Nucleus accumbens (tissue), 56 donors: ENCODE measurements at regions not wholly inside any gene's neighbourhood (a gene's known extent, or its start where the extent isn't known, plus 50 kb on each side); places are given as distances from the start of the nearest gene placed in this dataset.
"Not testable (repeated sequence)": the region's sequence is repeated elsewhere in the genome, so short reads cannot be mapped to it uniquely, and the experiment has no call there.

ENCODE experiments used
- DNase-seq, 56 donors: peaks; one replicate each; lab custom pipeline; 2025; lab: John Stamatoyannopoulos, UW

DNA sequence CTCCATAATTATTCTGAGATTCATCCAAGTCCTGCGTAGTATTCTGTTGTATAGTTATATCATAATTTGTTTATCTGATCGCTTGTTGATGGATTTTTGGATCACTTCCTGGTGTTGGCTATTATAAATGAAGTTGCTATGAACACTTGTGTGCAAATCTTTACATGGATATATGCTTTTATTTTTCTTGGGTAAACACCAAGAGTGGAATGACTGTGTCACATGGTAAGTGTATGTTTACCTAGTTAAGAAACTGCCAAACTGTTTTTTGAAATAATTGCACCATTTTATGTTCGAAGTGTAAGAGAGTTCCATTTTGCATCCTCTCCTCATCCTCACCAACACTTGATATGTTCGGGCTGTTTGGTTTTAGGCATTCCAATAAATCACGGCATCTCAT is 360.4 kb upstream of the FRG2C start:
- DNase-seq: no peak

DNA sequence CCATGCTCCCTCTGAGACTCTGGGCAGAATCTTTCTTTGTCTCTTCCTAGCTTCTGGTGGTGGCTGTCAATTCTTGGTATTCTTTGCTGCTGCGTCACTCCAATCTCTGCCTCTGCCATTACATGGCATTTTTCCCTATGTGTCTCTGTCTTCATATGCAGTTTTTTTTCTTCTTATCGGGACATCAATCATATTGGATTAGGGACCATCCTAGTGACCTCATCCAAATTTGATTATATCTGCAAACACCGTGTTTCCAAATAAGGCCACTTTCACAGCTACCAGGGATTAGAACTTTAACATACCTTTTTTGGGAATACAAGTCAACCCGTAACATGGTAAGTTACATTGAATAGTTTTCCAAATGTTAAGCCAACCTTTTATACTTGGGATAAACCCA is 358.2 kb upstream of the FRG2C start:
- no peak for DNase-seq

DNA sequence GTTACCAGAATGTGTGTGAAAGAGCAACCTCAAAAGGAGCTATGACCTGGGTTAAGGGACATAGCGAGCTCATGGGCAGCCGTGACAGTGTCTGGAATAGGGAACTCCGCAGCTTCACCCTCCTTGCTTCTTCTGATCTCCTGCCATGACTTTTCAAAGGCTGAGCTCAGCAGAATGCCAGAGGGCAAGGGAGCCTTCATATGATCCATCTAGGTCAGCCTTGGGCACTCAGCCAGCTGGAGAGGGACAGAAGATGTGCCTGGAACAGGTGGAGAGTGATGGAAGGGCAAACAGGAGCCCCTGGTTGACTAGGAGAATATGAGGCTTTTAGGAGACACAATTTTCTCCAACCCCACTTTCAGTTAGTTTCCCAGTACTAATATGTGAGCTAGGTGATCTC is 352.8 kb upstream of the FRG2C start:
- DNase-seq: not testable (repeated sequence)

DNA sequence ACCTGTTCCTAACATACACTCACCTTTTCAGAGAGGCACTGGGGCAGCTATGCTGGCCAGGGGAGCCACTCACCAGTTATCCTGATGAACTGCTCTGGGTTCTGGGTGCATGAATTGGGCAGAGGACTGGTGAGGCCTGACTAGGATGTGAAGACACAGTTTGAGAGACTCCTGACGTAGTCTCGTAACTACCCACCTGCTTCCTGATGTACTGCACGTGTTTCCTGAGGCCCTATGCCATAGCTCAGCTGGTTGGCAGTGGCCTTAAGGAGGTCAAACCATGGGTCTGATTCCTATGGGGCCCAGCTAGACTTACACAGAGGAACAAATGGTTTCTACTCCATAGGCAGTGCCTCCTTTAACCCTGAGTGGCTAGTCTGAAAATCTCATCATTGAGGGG is 351.7 kb upstream of the FRG2C start:
- DNase-seq: not testable (repeated sequence)

DNA sequence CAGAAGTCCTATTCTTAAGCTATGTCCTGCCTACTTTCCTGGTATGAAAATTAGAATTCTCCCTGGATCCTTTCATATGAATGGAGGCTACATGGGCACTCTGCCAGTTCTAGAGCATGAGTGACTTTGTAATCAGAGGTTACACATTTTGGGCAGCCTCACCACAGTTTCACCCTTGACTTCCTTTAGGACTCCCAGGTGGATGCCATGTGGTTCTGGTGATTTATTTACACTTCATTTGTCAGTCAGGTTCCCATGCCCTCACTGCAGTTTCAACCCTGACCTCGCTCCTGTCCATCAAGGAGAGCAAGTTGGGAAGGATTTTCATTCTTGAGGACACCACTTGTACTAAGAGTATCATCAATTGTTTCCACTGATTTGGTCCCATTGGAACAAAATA is 344.4 kb upstream of the FRG2C start:
- DNase-seq: not testable (repeated sequence)

DNA sequence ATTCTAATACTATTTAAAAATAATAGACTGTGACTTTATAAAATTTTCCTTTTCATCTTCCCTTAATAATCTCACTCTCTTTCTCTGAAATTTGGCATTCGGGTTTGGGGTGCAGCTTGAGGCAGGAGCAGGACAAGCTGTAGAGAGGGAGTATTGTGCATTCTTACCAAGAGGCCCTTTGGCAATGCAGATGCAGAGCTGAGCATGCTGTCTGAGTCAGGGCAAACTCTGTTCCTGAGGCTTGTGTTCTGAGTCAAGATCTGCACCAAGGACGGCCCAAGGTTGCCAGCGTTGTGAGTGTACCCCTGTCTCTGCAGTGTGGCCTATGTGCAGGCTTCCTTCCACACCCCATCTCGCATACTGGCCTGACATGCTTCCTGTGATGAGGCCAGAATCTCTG is 343.8 kb upstream of the FRG2C start:
- DNase-seq: no peak

DNA sequence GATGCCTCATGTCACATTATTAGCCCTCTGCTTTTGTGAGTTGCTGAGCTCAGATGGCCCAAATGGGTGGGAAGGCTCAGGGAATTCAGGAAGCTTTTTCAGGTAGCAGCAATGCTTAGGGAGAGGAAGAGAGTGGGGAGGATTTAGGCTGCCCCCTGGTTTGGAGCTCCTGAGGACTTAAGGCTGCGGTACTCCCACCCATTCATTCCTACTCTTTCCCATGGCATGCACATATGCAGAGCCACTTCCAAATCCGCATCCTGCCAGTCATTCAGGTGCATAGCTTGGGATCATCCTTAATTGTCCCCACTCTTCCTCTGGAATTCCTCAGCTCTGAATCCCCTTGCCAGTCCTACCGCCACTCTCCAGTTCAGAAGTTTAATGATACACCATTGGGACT is 343.1 kb upstream of the FRG2C start:
- no peak for DNase-seq

DNA sequence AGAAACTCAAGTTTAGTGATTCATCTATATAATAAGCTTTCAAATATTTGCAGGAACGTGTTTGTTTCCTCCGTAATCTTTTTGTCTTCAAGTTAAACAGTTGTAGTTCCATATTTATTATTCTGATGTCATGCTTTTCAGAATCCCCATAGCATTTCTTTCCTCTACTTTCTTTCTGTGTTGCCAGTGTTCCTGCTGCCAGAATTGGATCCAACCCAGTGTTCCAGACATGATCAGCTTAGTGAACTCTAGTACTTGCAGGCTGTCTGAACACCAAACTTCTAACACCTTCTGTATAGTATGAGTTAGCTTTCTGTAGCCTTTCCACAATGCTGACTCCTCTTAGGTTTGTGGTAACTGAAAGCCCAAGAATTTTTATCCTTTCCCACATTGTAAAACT is 340.2 kb upstream of the FRG2C start:
- not testable (repeated sequence) for DNase-seq

DNA sequence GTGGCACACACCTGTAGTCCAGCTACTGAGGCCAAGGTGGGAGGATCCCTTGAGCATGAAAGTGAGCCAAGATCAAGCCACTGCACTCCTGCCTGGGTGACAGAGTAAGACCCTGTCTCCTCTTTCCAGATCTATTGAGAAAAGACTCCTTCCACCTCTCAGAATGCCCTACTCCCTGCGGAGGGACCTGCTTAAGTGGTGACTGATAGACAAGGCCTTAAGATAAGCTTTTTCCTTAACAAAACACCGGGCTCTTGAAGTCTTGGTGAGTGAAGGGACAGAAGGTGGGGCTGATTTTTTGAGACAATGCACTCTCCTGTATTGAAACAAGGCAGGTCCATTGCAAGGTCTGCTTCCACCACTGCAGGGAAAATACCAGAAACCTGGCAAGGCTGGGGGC is 338.4 kb upstream of the FRG2C start:
- no peak for DNase-seq

DNA sequence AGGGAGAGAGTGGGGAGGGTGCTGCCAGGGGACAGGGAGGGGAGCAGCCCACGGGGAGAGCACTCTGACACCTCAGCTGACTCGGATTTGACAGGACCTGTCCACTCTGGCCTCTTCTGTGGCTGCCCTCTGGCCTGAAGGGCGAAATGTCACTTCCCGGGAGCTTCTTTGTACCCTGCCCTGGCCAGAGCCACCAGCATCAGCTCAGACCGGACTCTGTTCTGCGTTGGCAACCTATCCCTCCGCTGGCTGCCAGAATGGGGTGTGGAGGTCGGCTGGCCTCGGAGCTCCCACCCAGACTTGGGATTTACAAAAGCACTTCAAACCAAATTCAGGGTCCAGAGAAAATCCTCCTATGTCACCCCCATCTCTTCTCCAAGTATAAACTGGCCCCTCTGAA is 336.7 kb upstream of the FRG2C start:
- no peak for DNase-seq

DNA sequence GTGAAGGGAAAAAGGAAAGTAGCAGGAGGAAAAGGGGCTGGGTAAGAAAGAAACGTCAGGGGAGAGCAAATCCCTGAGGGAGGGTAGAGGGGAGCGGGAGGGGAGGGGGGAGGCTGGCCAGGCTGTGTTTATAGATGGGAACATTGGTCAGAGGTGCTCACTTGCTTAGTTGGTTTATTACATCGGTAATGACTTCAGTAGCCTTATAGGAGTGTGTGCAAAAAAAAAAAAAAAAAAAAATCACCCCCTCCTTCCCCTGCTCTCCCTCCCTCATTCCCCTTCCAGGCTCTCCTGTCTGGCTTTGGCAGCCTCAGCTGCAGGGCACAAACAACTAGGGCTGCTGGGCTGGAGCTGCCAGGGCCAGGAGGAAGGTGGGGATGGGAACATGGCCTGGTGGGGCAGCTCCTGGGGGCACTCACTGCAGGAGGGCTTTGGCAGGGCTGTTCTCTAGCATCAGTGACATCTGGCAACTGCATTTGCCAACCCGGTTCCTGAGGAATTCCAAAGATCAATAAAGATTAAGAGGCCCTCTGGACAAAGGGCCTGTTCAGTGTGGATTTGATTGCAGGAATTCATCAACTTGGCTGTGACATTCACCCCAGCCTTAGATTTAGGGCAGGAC is 334.5 kb upstream of the FRG2C start:
- DNase-seq: peak in 5 of 56 donors; percentile 3 to 10 (median 6)

DNA sequence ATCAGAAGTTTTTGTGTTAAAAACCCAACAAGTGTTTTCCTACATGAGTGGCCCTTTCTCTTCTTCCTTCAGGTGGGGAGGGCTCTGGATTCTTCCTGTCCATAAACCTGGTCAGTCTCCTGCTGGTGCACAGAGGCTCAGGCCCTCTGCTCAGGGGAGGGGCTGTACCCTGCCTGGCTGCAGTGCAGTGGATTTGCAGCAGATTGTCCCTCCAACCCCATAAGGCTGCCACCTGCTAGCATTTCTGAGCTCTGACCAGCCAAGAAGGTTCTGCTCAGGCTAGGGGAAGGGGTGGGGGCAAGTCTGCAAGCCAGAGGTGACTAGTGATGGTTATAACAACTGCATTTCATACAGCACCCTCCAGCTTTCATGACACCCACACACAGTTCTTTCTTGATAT is 333.7 kb upstream of the FRG2C start:
- DNase-seq: not testable (repeated sequence)

DNA sequence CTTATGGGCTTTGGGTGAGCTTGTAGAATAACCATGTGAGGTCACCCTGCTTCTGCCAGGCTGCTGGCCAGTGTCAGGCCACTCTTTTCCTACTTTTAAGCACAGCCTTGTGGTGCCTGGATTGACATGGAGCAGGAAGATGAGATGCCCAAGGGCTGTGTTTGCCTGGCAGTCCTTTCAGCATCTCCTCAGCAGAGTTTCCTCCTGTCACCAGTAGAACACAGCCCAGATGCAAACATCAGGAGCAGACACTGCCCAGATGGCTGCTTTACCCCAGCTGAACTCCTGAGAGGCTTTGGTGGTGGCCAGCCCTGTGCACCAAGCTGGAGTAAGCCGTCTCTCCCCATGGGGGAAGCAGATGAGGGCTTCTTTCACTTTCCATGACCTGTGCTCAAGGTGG is 332.0 kb upstream of the FRG2C start:
- not testable (repeated sequence) for DNase-seq

DNA sequence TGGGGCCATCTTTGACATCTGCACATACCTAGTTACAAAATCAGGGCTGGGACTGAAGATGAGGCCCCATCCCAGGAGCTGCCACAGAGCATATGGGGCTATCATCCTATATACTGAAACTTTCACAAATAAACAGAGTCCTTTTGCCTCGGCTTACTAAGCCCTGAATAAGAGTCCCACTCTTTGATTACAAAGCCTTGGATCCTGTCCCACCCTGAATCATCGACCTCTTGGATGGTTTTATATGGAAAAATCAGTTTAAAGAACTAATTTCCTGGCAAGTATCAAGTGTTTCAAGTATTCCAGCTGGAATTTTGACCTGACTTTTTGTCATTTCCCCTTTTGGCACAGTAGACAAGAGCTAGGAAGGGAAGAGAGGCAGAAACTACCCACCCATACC is 331.3 kb upstream of the FRG2C start:
- DNase-seq: no peak

DNA sequence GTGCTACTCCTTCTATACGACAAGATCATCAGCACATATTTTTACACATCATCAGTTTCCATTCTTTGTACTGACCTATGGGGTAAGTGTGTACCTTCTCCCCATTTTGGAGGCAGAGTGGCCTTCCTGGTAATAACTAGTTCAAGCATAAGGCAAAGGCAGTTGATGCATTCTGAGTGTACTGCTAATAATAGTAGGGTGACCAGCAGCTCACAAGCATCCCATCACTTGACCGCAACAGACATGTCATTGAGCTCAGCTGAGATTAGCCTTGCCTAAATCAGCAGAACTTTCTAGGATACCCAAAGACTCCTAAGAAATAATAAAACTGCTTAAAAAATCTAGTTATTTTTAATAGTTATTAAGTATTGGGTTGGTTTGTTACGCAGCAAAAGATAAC is 329.8 kb upstream of the FRG2C start:
- no peak for DNase-seq

DNA sequence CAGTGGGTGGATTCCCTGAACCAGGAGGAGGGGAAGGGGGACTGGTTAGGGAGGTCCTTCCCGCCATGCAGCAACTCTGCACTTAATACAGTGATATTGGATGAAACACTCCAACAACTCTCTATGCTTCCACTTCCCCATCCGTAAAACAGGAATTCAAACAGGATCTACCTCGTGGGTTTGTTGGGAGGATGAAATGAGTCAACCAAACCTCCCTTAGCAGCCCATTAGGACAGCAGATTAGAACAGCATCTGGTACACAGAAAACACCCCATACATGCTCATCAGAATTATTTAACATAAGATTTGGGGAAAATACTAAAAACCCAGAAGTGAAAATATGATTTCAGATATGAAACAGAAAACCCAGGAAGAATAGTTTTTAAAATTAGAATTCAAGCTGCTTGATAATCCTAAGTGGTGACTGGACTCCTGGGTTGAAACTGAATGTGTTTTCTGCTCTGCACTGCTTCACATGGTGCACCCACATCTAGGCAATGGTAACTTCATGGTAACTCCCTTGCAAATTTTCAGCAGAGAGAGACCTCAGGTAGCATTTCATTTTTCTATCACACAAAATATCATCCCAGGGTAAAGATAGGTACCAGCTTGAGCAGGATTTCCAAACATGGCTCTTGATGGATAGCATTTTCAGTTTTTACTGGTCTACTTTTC is 326.8 kb upstream of the FRG2C start:
- no peak for DNase-seq

DNA sequence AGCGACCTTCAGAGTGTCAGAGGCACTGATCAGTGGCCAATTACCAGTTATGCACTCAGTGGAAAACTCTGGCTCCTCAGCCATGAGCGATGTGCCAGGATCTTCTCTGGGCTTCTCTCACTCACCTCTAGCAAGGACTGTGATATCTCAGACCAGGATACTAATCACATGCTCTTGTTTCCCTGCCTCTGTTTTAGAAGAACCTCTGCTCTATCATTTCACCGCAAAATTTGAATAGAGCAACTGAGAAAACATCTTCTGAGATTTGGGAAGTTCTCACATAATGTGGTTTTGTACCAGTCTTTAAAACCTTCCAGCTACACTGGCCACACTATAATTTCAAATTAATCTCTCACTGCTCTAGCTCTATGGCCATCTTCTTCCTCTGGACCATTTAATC is 325.8 kb upstream of the FRG2C start:
- no peak for DNase-seq

DNA sequence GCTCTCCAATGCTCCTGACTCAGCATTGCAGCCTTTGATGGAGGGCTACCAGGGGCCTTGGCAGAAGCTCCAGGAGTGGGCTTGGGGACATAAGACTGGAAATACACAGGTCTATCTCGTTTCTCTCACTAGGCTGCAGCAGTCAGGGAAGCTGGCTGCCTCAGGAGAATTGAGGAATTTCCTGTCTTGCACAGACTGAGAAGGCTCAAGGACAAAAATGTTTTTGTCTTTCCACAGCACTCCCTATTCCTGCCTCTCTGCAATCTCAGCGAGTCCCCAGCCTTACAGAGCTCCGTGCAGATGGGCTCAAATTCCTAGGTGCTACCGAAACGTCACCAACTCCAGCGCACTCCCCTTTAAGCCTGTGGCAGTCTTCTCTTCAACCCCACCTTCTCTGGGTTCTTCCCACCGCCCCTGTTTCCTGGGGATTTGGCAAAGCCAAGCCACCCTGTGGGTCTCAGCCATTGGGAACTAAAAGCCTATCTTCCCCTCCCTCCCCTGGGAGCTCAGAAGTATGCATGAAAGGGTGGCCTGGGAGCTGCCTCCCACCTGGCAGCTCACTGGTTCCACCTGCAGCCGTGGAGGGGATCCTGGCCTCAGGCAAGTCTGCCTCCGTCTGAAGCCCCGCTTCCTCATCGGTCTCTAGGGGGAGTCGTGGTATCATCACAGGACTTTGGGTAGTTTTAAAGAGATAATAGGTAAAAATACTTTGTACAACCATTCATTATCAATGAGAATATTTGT is 322.6 kb upstream of the FRG2C start:
- no peak for DNase-seq

DNA sequence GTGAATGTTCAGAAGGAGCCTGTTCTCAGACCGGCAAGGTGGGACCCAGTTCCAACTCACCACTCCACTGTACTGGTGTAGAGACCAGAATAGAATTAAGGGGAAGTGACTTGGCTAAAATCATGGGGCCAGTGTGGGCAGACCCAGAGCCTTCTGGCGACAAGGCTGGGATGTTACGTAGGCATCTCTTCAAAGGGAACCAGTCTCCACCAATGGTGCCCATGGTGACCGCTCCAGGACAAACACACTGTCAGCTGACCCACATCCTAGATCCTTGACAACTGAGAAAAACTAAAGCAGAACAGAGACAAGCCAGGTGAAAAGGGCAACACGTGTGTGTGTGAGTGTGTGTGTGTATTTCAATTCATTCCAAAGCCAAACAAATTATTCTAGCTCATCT is 321.7 kb upstream of the FRG2C start:
- no peak for DNase-seq

DNA sequence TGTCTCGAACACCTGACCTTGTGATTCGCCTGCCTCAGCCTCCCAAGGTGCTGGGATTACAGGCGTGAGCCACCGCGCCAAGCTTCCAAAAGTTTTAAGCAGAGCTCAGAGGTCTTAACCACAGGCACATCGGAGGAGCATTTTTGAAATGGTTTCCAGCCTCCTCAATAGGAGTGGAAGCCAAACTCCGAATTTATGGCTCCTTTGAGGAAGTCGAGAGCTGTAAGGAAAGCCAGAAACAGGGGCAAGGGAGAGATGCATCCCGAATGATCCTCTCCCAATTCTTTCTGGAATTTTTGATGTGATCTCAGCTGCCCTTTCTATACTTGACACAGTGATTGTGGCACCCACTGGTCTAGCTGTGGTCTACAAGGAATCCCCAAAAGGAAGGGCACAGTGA is 313.6 kb upstream of the FRG2C start:
- not testable (repeated sequence) for DNase-seq

DNA sequence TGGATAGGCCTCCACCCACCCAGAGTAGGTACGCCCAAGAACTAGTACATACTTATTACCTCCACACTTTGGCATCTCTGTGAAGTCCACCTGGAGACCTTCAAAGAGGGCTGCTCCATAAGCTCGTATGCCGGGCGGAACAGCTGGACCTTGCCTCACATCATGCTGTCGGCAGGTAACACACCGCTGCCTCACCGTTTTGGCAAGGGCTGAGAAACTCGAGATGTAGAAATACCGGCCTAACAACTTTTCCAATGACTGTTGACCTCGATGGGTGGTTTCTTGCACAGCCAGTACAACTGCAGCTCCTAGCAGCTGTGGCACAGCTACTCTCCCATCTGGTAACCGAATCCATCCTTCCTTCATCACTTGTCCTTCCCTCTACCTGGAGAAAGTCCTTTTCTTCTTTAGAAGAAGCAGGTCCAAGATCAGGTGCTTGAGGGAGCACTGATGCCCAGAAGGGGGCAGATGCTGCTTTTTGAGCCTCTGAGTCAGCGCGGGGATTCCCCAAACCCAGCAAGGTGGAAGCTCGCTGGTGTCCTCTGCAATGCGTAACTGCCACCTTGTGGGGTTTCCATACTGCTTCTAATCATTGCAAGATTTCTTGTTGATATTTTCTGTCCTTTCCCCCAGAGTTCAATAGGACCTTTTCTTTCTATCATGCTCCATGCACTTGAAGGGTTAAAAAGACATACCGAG is 301.9 kb upstream of the FRG2C start:
- DNase-seq: not testable (repeated sequence)
